ENCODE measurements at regions not wholly inside any gene's neighbourhood (a gene's known extent, or its start where the extent isn't known, plus 50 kb on each side); places are given as distances from the start of the nearest gene placed in this dataset.

- TF ChIP-seq CTCF (IDR thresholded peaks at IDR 0.05): no peak
- TF ChIP-seq POLR2A (IDR thresholded peaks at IDR 0.05): no peak
Measured at GRCh38 chr12:123075646-123076171, 75.2 kb downstream of the PITPNM2 start.
